ACC112 (cell line): ENCODE measurements at regions not wholly inside any gene's neighbourhood (a gene's known extent, or its start where the extent isn't known, plus 50 kb on each side); places are given as distances from the start of the nearest gene placed in this dataset.
"Not testable (repeated sequence)": the region's sequence is repeated elsewhere in the genome, so short reads cannot be mapped to it uniquely, and the experiment has no call there.

Experiments
- H2AFZ ChIP-seq: fragments of 200-600 bp; sonication (generic); one replicate; pipeline ENCODE4 v1.6.0; 2017; ENCODE audit warnings: antibody characterized with exemption, low read length; ENCODE audit not compliant: unreplicated experiment
- H3K27ac ChIP-seq: fragments of 200-600 bp; sonication (generic); 2 replicates; pipeline ENCODE4 v1.5.1; 2014; ENCODE audit warnings: low read depth, mild to moderate bottlenecking, antibody characterized with exemption, low read length, moderate library complexity
- H3K27me3 ChIP-seq: fragments of 200-600 bp; sonication (generic); 2 replicates; pipeline ENCODE4 v1.6.1; 2014; ENCODE audit warnings: mild to moderate bottlenecking, antibody characterized with exemption, low read length, moderate library complexity, mixed read lengths; ENCODE audit not compliant: insufficient read depth
- H3K36me3 ChIP-seq: fragments of 200-600 bp; sonication (generic); 2 replicates; pipeline ENCODE4 v1.6.1; 2016; ENCODE audit warnings: mild to moderate bottlenecking, antibody characterized with exemption, low read length, moderate library complexity, mixed read lengths; ENCODE audit not compliant: insufficient read depth
- H3K4me1 ChIP-seq: fragments of 200-600 bp; sonication (generic); one replicate; pipeline ENCODE4 v1.6.1; 2016; ENCODE audit warnings: low read length, mixed read lengths; ENCODE audit not compliant: insufficient read depth, unreplicated experiment, control insufficient read depth
- H3K4me3 ChIP-seq: fragments of 200-600 bp; sonication (generic); 2 replicates; pipeline ENCODE4 v1.5.1; 2014; ENCODE audit warnings: mild to moderate bottlenecking, low read depth, low read length
- H3K79me2 ChIP-seq: fragments of 200-600 bp; sonication (generic); one replicate; pipeline ENCODE4 v1.6.0; 2016; ENCODE audit warnings: low read length; ENCODE audit not compliant: control insufficient read depth, unreplicated experiment, insufficient read depth

- H2AFZ ChIP-seq: no peak overlapping the region
- no peak overlapping the region for H3K27ac ChIP-seq
- H3K27me3 ChIP-seq: no peaks in the 10 kb centered on the region
- H3K4me3 ChIP-seq: no peak overlapping the region
- no peaks in the 10 kb centered on the region for H3K79me2 ChIP-seq
- H3K36me3 ChIP-seq: no peaks in the 10 kb centered on the region
- no peaks in the 10 kb centered on the region for H3K4me1 ChIP-seq
These were observed 328.5 kb downstream of the SOX4 start for GRCh38 chr6:21922086-21922485.

- Histone ChIP-seq H3K79me2 (no peaks in the 10 kb centered on the region), H3K27me3 (no peaks in the 10 kb centered on the region), H2AFZ (no peak overlapping the region), H3K4me1 (no peaks in the 10 kb centered on the region), H3K4me3 (no peak overlapping the region), H3K36me3 (no peaks in the 10 kb centered on the region), H3K27ac (no peak overlapping the region)
These were observed 330.5 kb downstream of the SOX4 start for GRCh38 chr6:21924002-21924401.

GRCh38 chr6:21928827-21929226 lies 335.3 kb downstream of the SOX4 start:
- Histone ChIP-seq H3K27me3 (no peaks in the 10 kb centered on the region), H3K79me2 (no peaks in the 10 kb centered on the region), H3K27ac (no peak overlapping the region), H2AFZ (no peak overlapping the region), H3K36me3 (no peaks in the 10 kb centered on the region), H3K4me3 (no peak overlapping the region), H3K4me1 (no peaks in the 10 kb centered on the region)

GRCh38 chr6:21931641-21932335 lies 338.2 kb downstream of the SOX4 start:
- Histone ChIP-seq H2AFZ (no peak overlapping the region), H3K27ac (no peak overlapping the region), H3K4me3 (no peak overlapping the region), H3K36me3 (no peaks in the 10 kb centered on the region), H3K79me2 (no peaks in the 10 kb centered on the region), H3K4me1 (no peaks in the 10 kb centered on the region), H3K27me3 (no peaks in the 10 kb centered on the region)

- H3K79me2 ChIP-seq: no peaks in the 10 kb centered on the region
- H3K36me3 ChIP-seq: no peaks in the 10 kb centered on the region
- H3K4me1 ChIP-seq: no peaks in the 10 kb centered on the region
- H3K4me3 ChIP-seq: no peak overlapping the region
- no peak overlapping the region for H3K27ac ChIP-seq
- H3K27me3 ChIP-seq: no peaks in the 10 kb centered on the region
- no peak overlapping the region for H2AFZ ChIP-seq
These were observed 339.8 kb downstream of the SOX4 start for GRCh38 chr6:21933351-21933750.

GRCh38 chr6:21935142-21935541 lies 341.6 kb downstream of the SOX4 start:
- H3K4me1 ChIP-seq: no peaks in the 10 kb centered on the region
- H2AFZ ChIP-seq: no peak overlapping the region
- no peak overlapping the region for H3K27ac ChIP-seq
- H3K79me2 ChIP-seq: no peaks in the 10 kb centered on the region
- no peak overlapping the region for H3K4me3 ChIP-seq
- no peaks in the 10 kb centered on the region for H3K27me3 ChIP-seq
- H3K36me3 ChIP-seq: no peaks in the 10 kb centered on the region

- no peak overlapping the region for H2AFZ ChIP-seq
- H3K27me3 ChIP-seq: no peaks in the 10 kb centered on the region
- no peaks in the 10 kb centered on the region for H3K79me2 ChIP-seq
- H3K27ac ChIP-seq: no peak overlapping the region
- H3K36me3 ChIP-seq: no peaks in the 10 kb centered on the region
- no peaks in the 10 kb centered on the region for H3K4me1 ChIP-seq
- H3K4me3 ChIP-seq: no peak overlapping the region
These were observed 342.0 kb downstream of the SOX4 start for GRCh38 chr6:21935561-21936028.

GRCh38 chr6:21937466-21937865 lies 343.9 kb downstream of the SOX4 start:
- Histone ChIP-seq H3K36me3 (no peaks in the 10 kb centered on the region), H3K27me3 (no peaks in the 10 kb centered on the region), H2AFZ (no peak overlapping the region), H3K4me3 (no peak overlapping the region), H3K4me1 (no peaks in the 10 kb centered on the region), H3K79me2 (no peaks in the 10 kb centered on the region), H3K27ac (no peak overlapping the region)

- H3K27ac ChIP-seq, H3K27me3 ChIP-seq, H3K79me2 ChIP-seq, H3K4me1 ChIP-seq, H2AFZ ChIP-seq, H3K4me3 ChIP-seq, H3K36me3 ChIP-seq: not testable (repeated sequence)
These were observed 345.5 kb downstream of the SOX4 start for GRCh38 chr6:21939066-21939465.

GRCh38 chr6:21941926-21942325 lies 348.4 kb downstream of the SOX4 start:
- Histone ChIP-seq H3K4me3 (no peak overlapping the region), H3K36me3 (no peaks in the 10 kb centered on the region), H2AFZ (no peak overlapping the region), H3K27ac (no peak overlapping the region), H3K79me2 (no peaks in the 10 kb centered on the region), H3K4me1 (peaks cover 10% of the 10 kb centered on the region), H3K27me3 (no peaks in the 10 kb centered on the region)

- H3K79me2 ChIP-seq: no peaks in the 10 kb centered on the region
- H3K36me3 ChIP-seq: no peaks in the 10 kb centered on the region
- H2AFZ ChIP-seq: no peak overlapping the region
These were observed 349.3 kb downstream of the SOX4 start for GRCh38 chr6:21942897-21943296.

More at GRCh38 chr6:21942897-21943296, 349.3 kb downstream of the SOX4 start:
- no peak overlapping the region for H3K27ac ChIP-seq
- peaks cover 11% of the 10 kb centered on the region for H3K4me1 ChIP-seq
- H3K4me3 ChIP-seq: no peak overlapping the region
- H3K27me3 ChIP-seq: no peaks in the 10 kb centered on the region
